Right ventricle myocardium inferior (tissue), 1 donor: ENCODE measurements at regions not wholly inside any gene's neighbourhood (a gene's known extent, or its start where the extent isn't known, plus 50 kb on each side); places are given as distances from the start of the nearest gene placed in this dataset.
A peak's percentile ranks its signal among the peaks of the same experiment; 100 is the strongest.

Experiments
- ATAC-seq: fragments of 200-7000 bp; cut with Tn5 transposase; one replicate; pipeline ENCODE4 v1.9.1; 2020; ENCODE audit warnings: mild to moderate bottlenecking, moderate library complexity
- DNase-seq: peaks from one replicate; pipeline ENCODE4 v3.0.0; 2021; ENCODE audit errors: missing footprints
- intact Hi-C: fragments of 100-400 bp; cut with DNase I; formaldehyde crosslinking; loops from one replicate; pipeline ENCODE4 v1.11.0; 2022
- donor health status: DM: no; HTN: yes; CAD: no; lungs with severe emphysema.

DNA sequence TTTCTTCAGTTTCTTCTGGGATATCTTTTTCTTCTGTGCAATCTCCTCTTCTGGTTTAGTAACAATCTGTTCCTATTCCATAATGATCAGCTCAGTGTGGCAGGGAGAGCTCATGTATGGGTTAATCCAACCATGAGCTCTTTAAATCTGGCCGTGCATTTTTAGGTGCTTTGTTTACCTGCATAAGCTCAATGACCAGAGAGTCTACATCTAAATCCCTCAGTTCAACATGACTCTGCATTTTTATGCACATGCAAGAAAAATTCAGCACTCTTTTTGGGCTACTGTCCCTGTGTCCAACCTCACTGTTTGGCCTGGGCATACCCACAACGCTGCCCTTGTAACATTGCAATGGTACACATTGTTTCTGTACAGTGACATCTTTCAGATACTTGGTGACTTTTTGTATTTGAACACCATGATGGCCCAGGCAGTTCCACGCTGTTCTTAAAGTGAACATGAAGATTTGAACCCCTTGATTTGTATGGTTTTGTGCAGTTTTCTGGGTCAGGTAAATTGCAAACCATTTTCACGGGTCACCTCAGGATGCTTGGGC, 243.3 kb upstream of the SRRM4 start:
- intact Hi-C loops: no loop called here
- ATAC-seq (no peak), DNase-seq (no peak)

DNA sequence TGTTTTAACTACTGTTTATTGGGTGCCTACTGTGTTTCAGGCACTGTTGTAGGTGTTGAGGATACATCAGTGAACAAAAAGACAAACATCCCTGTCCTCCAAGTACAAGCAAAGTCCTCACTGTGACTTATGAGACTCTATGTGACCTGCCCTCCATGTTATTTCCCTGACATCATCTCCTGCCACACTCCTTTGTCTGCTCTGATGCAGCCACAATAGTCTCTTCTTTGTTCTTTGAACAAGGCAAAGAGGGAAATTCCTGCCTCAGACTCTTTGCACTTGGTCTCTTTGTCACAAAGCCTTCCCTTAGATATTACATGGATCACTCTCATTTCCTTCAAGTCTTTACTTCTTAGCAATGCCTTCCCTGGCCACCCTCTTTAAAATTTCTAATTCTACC, 240.1 kb upstream of the SRRM4 start:
- ATAC-seq (no peak), DNase-seq (no peak)

DNA sequence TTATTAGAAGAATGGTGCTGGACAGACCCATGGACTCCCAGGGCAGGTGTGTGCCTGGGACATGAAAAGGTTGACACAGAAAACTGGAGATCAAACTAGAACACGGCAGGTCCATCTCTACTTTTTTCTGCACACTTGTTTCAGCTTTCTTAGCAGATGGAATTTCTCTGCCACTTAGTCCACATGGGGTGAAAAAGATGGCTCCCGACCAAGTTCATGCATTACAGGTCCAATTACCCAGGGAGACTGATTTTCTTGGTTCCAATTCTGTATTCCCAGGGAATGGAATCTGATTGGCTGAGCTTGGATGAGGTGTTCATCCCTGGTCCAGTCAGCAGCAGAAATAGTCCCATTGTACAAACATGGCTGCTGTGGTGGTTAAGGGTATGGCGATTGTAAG, 238.9 kb upstream of the SRRM4 start:
- no peak for ATAC-seq
- intact Hi-C loops: no loop called here
- DNase-seq: no peak

More for the DNA sequence above, 240.1 kb upstream of the SRRM4 start:
- intact Hi-C loops: no loop called here

DNA sequence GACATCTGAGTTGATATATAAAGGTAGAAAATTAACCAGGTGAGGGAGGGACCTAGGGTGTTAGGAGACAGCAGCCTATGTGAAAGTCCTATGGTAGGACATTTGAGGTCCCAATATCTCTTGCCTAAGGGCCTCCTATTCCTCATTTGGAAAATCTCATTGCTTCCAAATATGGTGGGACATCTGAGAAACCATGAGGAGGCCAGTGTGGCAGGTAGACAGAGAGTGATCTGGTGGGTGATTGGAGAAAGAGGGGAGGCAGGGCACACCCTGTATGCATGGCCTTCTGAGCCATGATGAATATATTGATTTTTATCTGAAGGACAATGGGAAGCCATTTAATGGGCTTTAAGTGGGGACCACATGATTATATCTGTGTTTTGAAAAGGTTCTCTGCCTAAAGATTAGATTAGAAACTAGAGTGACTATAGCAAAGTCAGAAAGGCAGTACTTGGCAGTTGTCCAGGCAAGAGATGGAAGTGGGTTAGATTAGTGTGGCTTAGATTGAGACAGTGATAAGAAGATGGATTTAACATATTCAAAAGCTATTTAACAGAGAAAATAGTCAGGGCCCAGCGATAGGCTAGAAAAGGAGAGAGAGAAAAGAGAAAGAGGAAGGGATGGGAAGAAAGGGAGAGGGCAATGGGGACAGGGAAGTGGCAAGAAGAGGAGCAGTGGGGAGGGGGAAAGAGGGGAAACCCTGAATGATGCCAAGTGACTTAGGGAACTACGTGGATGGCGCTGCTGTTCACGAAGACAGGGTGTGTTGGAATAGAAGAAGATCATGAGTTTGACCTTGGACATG, 237.2 kb upstream of the SRRM4 start:
- intact Hi-C loops: no loop called here
- DNase-seq (no peak), ATAC-seq (no peak)

DNA sequence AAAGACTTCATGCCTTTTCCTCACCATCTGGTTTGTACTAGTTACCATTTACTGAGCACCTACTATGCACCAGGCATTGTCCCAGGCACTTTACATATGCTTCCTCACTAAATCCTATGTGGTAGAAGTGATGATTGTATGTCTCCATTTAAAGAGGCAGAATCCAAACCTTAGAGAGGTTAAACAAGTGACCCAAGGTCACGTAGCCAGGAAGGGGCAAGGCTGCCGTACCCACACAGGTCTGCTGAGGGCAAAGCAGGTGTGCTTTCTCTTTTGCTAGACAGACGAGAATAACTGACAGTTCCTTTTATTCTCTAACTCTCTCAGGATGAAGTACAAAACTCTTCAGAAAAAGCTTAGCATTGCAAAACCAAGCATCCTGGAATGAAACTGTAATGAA, 235.2 kb upstream of the SRRM4 start:
- no peak for ATAC-seq
- DNase-seq: no peak
- intact Hi-C loops: no loop called here

DNA sequence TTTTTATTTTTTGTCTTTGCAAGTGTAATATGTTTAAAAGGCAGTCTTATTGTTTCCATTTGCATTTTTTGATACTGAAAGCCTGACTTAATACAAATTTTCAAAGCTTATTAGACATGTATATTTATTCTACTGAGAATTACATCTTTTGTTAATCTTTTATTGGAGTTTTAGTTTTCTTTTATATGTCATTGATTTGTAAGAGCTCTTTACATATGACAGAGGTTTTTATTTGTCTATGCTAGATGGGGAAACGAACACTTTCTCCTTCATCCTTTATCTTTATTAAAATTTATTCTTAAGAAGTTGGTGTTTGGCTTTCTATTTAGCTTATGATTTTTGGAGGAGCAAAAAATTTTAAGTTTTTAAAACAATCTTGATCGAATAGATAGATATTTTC, 234.4 kb upstream of the SRRM4 start:
- ATAC-seq (no peak), DNase-seq (no peak)
- intact Hi-C loops: no loop called here

DNA sequence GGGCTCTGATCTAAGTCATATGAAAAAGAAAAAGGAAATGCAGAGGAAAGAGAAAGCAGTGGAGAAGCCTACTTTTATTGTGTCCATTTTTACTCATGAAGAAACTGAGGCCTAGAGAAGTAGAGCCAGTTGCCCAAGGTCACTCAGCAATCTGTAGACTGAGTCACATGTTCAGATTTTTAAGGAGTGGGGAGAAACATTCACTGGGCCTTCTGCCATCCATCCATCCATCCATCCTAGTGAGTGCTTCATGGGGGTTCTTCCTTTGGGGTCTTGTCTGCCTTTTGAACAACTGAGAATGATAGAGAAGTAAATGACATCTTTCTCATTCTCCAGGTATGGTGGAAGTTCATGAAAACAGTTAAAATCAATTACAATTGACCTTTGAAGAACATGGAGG, 233.6 kb upstream of the SRRM4 start:
- DNase-seq (no peak), ATAC-seq (no peak)
- intact Hi-C loops: no loop called here

DNA sequence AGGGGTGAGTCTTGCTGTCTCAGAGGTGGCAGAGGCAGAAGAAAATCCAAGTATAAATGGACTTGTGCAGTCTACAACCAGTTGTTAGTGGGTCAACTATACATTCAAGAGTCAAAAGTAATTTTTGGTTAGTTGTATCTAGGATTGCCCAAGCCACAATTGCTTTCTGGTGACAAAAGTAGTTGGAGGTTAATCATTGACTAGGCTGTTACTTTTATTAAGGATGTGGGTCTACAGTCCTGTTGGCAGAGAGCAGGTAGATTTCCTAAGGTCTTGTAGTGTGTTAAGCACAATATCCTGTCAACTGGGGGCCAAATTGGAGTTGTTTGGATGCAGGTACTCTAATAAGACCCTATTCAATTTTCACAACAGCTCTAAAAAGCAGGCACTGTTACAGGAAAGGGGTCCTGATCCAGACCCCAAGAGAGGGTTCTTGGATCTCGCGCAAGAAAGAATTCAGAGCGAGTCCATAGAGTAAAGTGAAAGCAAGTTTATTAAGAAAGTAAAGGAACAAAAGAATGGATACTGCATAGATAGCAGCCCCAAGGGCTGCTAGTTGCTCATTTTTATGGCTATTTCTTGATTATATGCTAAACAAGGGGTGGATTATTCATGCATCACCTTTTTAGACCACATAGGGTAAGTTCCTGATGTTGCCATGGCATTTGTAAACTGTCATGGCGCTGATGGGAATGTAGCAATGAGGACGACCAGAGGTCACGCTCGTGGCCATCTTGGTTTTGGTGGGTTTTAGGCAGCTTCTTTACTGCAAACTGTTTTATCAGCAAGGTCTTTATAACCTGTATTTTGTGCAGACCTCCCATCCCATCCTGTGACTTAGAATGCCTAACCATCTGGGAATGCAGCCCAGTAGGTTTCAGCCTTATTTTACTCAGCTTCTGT, 232.6 kb upstream of the SRRM4 start:
- intact Hi-C loops: no loop called here
- no peak for DNase-seq
- ATAC-seq: no peak

DNA sequence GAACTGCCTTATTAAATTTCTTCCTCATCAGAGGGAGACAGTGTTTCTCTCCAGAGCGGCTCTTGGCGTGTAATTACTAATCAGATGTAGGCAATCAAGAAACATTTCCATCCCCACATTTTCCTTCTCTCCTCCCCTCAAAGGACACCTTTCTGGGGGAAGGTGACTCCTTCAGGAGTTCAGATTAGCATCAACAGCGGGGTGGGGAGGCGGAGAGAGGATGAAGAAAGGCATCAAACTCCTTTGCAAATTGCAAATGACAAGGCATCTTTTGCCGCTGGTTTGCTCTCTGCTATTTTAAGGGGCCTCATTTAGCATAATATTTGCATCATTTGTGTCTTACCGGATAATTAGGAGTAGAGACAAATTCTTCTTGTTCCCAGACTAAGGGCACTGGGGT, 231.7 kb upstream of the SRRM4 start:
- intact Hi-C loops: no loop called here

DNA sequence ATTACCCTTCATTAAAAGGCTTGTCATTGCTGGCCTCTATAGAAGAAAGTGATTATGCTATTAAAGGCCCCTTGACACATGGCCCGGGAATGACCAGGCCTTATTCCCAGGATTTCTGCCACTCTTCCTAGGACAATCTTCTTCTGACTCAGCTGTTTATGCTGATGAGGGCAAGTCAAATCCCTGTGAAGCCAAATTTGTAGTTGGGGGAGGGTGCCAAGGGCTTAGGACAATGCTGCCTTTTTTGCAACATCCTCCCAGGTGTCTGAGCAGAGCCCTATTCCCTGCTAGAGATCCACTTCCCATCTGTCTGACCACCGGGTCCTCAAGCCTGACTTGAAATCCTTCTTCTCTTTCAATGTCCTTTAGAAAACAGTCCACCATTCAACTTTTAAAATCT, 230.7 kb upstream of the SRRM4 start:
- intact Hi-C loops: no loop called here
- ATAC-seq: no peak
- DNase-seq: no peak

More for the DNA sequence above, 231.7 kb upstream of the SRRM4 start:
- DNase-seq: no peak
- ATAC-seq: no peak

DNA sequence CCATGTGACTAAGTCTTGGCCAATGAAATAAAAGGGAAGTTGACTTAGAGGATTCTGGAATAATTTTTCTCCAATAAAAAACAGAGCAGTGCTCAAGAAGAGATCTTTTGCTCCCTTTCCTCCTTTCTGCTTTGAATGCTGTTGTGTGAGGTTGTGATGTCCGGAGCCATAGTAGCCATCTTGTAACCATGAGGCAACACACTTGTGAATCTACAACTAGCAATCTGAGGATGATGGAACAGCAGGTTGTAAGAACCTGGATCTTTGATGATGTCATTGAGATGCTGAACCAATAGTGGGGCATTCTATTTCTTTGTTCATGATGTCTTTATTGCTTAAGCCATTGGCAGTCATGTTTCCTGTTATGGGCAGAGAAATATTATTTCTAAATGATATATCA, 230.0 kb upstream of the SRRM4 start:
- ATAC-seq (no peak), DNase-seq (no peak)
- intact Hi-C loops: no loop called here

DNA sequence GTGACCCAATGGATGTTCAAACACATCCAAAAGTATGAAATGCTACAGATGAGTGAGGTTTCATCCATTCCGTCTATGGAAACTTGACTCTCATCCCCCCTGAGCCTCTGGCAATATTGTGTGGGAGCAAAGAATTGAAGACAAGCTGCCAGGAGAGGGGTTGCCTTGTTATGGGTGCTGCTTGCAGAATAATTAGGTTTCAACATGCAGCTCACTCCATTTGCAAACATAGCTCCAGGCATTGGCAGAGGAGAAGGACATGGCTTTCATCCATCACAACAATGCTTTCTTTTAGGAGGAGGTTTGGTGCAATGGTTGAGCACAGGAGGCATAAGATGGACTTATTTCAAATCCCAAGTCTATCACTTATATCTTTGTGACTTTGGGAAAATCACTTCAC, 220.7 kb upstream of the SRRM4 start:
- intact Hi-C loops: no loop called here
- ATAC-seq: no peak
- no peak for DNase-seq

DNA sequence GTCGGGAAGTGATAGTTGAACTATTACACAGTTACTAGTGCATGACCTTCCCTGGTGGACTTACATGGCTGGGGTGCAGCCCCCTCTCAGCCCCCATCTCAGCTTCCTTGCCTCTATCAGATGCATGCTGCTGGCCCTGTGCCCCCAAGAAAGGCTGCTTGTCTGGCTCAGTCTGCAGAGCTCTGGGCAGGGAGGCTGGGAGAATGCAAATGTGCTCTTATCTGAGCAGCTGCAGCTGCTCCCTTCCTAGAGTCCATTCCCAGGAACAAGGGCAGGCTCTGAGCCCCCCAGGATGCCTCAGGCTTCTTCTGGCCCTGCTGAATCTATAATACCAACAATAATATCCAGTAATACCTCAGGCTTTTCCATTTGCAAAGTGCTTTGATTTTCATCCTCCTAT, 218.1 kb upstream of the SRRM4 start:
- DNase-seq (no peak), ATAC-seq (no peak)
- intact Hi-C loops: no loop called here

DNA sequence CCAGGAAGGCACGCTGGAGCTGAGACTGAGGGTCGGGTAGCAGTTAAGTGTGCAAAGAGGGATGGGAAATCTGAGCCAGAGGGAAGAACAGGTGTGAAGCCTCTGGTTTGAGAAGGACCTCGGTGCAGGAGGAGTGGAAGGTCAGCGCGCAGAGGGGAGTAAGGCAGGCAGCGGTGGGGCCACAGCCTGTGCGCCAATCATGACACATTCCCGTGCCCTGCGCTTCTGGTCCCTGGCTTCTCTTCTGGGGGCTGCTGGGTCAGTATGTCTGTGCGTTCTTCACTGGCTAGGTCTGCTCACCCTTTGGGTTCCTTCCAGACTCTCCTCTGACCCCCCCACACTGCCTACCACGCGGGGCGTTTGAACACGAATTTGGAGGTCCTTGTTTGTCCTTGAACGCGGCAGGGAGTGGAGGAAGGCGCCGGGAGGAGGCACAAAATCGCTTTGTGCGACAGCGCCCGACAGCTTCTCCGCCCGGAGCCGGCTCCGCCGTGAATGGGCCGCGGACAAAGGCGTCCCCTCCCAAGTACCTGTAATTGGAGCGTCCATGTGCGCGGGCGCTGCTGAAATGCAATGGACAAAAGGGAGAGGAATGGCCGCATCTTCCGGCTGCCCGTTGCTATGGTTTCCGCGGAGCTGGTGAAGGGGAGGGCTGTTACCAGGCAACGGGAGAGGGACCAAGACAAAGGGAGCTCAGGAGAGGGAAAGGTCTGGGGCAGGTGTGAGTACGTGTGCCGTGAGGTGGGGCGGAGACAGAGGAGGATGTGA, 207.2 kb upstream of the SRRM4 start:
- intact Hi-C loops: no loop called here
- DNase-seq: no peak

DNA sequence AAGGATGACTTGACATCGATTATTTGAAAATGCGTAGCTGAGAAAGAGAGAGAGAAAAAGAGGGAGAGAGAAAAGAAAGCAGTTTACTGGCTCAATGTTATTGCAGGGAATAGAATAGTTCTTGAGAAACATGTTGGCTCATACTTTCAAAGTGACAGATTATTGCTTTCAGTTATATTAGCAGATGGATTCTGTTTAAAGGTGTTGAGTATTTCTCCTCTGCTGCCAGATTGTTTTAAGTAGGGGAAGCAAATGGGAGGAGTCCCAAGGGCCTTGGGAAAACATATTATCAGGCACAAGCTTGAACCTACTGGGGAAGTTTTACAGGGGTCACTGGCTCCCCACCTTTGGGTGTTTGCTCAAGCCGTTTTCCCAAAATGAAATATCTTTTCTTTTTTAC, 203.8 kb upstream of the SRRM4 start:
- intact Hi-C loops: no loop called here
- DNase-seq (no peak), ATAC-seq (peak; percentile 82)

More for the DNA sequence above, 207.2 kb upstream of the SRRM4 start:
- ATAC-seq: no peak

DNA sequence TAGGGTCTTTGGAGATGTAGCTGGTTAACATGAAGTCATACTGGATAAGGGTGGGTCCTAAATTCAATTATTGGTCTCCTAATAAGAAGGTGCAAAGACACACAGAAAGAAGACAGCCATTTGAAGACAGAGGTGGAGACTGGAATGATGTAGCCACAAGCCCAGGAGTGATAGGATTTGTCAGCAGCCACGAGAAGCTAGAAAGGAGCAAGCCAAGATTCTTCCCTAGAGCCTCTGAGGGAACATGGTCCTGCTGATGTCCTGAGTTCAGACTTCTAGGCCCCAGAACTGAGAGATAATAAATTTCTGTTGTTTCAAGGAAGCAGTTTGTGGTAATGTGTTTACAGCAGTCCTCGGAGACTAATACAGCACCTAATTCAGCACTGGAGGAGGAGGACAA, 203.3 kb upstream of the SRRM4 start:
- ATAC-seq (peak; percentile 82), DNase-seq (no peak)
- intact Hi-C loops: no loop called here

DNA sequence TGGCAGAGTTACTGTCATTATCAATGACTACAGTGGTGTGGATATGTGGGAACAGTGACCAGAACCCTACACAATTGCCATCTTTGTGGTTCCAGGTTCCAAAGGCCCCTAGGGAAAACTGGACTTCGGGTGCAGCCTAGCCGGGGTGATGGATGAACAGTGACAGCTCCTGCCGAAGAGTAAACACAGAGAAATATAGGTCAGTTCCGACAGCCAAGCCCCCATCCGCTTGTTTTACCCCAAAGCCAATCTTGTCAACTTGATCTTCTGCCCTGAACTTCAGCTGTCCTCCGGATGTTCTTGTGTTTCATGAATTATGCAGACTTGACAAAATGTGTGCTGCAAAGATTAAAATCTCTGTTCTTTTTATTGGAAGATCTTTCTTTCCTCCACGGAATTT, 200.4 kb upstream of the SRRM4 start:
- ATAC-seq (no peak), DNase-seq (no peak)
- intact Hi-C loops: no loop called here

DNA sequence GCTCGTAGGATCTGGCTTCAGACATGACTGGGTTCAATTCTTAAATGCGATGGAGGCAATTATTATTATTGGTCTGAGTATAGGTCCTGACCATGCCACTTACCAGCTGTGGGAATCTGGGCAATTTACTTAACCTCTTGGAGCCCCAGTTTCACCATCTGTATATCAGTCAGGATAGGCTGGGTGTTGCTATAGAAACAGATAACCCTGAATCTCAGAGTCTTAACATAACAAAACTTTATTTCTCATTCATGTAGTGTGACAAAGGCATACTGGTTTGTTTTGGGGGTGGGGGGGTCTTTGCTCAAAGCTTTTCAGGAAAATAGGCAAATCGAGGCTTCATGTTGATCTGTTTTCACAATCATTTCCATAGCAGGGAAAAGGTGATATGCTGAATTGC, 199.6 kb upstream of the SRRM4 start:
- no peak for ATAC-seq
- intact Hi-C loops: no loop called here
- no peak for DNase-seq

DNA sequence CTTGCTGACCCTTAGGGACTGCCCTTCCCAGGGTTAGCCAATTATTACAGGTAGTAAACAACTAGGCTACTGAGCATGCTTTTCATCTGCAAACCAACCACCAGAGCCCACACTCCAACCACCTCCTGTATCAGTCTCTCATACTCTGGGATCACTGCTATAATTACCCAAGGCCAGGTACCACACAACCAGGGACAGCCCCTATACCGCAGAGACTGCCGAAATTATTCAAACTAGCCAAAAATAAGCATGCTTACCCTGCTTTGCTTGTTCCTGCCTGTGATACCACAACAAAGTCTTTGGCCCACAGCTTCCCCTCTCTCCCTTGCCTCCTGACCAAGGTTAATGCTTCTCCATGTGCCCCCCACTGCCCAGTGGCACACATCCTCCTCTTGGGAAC, 197.6 kb upstream of the SRRM4 start:
- DNase-seq (no peak), ATAC-seq (no peak)
- intact Hi-C loops: no loop called here
